ENCODE measurements at regions not wholly inside any gene's neighbourhood (a gene's known extent, or its start where the extent isn't known, plus 50 kb on each side); places are given as distances from the start of the nearest gene placed in this dataset.

DNA sequence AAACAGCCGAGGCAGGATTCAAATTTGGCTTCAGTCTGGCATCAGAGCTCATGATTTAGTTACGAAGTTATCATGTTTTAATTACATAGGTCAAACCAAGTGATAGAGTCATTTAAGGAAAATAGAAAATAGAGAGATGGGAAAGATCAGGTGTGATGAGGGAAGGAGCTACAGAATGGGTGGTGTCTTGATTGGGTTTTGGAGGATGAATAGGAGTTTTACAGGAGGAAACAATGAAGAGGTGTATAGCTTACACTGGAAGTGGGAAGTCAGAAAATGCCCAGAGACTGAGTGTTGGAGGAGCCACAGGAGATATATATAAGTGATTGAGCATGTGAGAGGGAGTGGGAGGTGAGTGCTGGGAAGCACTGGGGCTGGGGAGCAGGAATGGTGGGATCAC, 264.2 kb upstream of the TNP1 start:
- no peak for TF ChIP-seq POLR2A (IDR thresholded peaks at IDR 0.05)
- no peak for TF ChIP-seq CTCF (IDR thresholded peaks at IDR 0.05)
- H3K9me3 ChIP-seq, result no peaks in the 10 kb centered on the region
- H3K4me1 ChIP-seq, result no peaks in the 10 kb centered on the region
- no peak overlapping the region for H3K27ac ChIP-seq
- H3K36me3 ChIP-seq (ENCODE audit: low read depth, missing control alignments), result no peaks in the 10 kb centered on the region
- intact Hi-C loops (cut with DNase I; ENCODE audit: low total_unique reads), result no loop called here
- no peak for DNase-seq
- 86 to 93% methylated on average over 2 of the region's 2 CpGs for WGBS, 2 donors
- no peak overlapping the region for H3K4me3 ChIP-seq
- H3K27me3 ChIP-seq, result no peaks in the 10 kb centered on the region

- H3K4me3 ChIP-seq, result no peak overlapping the region
- no peaks in the 10 kb centered on the region for H3K27me3 ChIP-seq
- no peaks in the 10 kb centered on the region for H3K4me1 ChIP-seq
- no peaks in the 10 kb centered on the region for H3K9me3 ChIP-seq
- TF ChIP-seq CTCF (IDR thresholded peaks at IDR 0.05), result no peak
- no peak for TF ChIP-seq POLR2A (IDR thresholded peaks at IDR 0.05)
- WGBS, 2 donors, result 93% methylated on average over 2 of the region's 2 CpGs
- intact Hi-C loops (cut with DNase I; ENCODE audit: low total_unique reads), result no loop called here
- H3K27ac ChIP-seq, result no peak overlapping the region
- no peaks in the 10 kb centered on the region for H3K36me3 ChIP-seq (ENCODE audit: low read depth, missing control alignments)
- no peak for DNase-seq
Measured at GRCh38 chr2:217121565-217121964, 261.7 kb upstream of the TNP1 start.

GRCh38 chr2:217120429-217120828, 260.6 kb upstream of the TNP1 start:
- H3K4me3 ChIP-seq, result no peak overlapping the region
- 90 to 93% methylated on average over 4 of the region's 4 CpGs for WGBS, 2 donors
- no peaks in the 10 kb centered on the region for H3K27me3 ChIP-seq
- no peaks in the 10 kb centered on the region for H3K36me3 ChIP-seq (ENCODE audit: low read depth, missing control alignments)
- DNase-seq, result no peak
- intact Hi-C loops (cut with DNase I; ENCODE audit: low total_unique reads), result no loop called here
- H3K27ac ChIP-seq, result no peak overlapping the region
- TF ChIP-seq CTCF (IDR thresholded peaks at IDR 0.05), result no peak
- TF ChIP-seq POLR2A (IDR thresholded peaks at IDR 0.05), result no peak
- H3K9me3 ChIP-seq, result no peaks in the 10 kb centered on the region
- H3K4me1 ChIP-seq, result no peaks in the 10 kb centered on the region

- TF ChIP-seq POLR2A (IDR thresholded peaks at IDR 0.05) (no peak), CTCF (IDR thresholded peaks at IDR 0.05) (no peak)
- Histone ChIP-seq H3K27ac (no peak overlapping the region), H3K4me1 (no peaks in the 10 kb centered on the region), H3K4me3 (no peak overlapping the region), H3K9me3 (no peaks in the 10 kb centered on the region), H3K36me3 (ENCODE audit: low read depth, missing control alignments) (no peaks in the 10 kb centered on the region), H3K27me3 (no peaks in the 10 kb centered on the region)
- 90 to 93% methylated on average over 7 of the region's 7 CpGs for WGBS, 2 donors
- no peak for DNase-seq
- intact Hi-C loops (cut with DNase I; ENCODE audit: low total_unique reads), result no loop called here
Measured at GRCh38 chr2:217118559-217119284, 258.9 kb upstream of the TNP1 start.

GRCh38 chr2:217117523-217117922, 257.7 kb upstream of the TNP1 start:
- DNase-seq, result no peak
- Histone ChIP-seq H3K27ac (no peak overlapping the region), H3K4me3 (no peak overlapping the region), H3K36me3 (ENCODE audit: low read depth, missing control alignments) (no peaks in the 10 kb centered on the region), H3K27me3 (no peaks in the 10 kb centered on the region), H3K9me3 (no peaks in the 10 kb centered on the region), H3K4me1 (no peaks in the 10 kb centered on the region)
- 100% methylated on average over 1 of the region's 1 CpG for WGBS, 2 donors
- intact Hi-C loops (cut with DNase I; ENCODE audit: low total_unique reads), result no loop called here
- TF ChIP-seq CTCF (IDR thresholded peaks at IDR 0.05) (no peak), POLR2A (IDR thresholded peaks at IDR 0.05) (no peak)

Data from testis (tissue), 2 donors.